GM12874 (cell line): ENCODE measurements at regions not wholly inside any gene's neighbourhood (a gene's known extent, or its start where the extent isn't known, plus 50 kb on each side); places are given as distances from the start of the nearest gene placed in this dataset.
A peak's percentile ranks its signal among the peaks of the same experiment; 100 is the strongest.

ENCODE experiments used
- CTCF ChIP-seq: IDR thresholded peaks from 2 replicates; pipeline ENCODE4 v1.5.1; 2011; ENCODE audit warnings: low read depth, mild to moderate bottlenecking, control low read depth, low read length, moderate library complexity; ENCODE audit not compliant: insufficient read depth

GRCh38 chr17:13337864-13338371 is 263.8 kb downstream of the HS3ST3A1 start:
- peak; percentile 41 for TF ChIP-seq CTCF

GRCh38 chr17:13337151-13337550 is 264.6 kb downstream of the HS3ST3A1 start:
- TF ChIP-seq CTCF, result no peak

GRCh38 chr17:13334374-13334773 is 267.4 kb downstream of the HS3ST3A1 start:
- TF ChIP-seq CTCF, result no peak

- no peak for TF ChIP-seq CTCF
These were observed 268.1 kb downstream of the HS3ST3A1 start for GRCh38 chr17:13333661-13334060.

- no peak for TF ChIP-seq CTCF
These were observed 269.5 kb downstream of the HS3ST3A1 start for GRCh38 chr17:13332207-13332606.

- no peak for TF ChIP-seq CTCF
These were observed 272.3 kb downstream of the HS3ST3A1 start for GRCh38 chr17:13329421-13329820.

- TF ChIP-seq CTCF, result no peak
These were observed 277.7 kb downstream of the HS3ST3A1 start for GRCh38 chr17:13323990-13324389.
